OCI-LY7 (cell line): ENCODE measurements at regions not wholly inside any gene's neighbourhood (a gene's known extent, or its start where the extent isn't known, plus 50 kb on each side); places are given as distances from the start of the nearest gene placed in this dataset.
A peak's percentile ranks its signal among the peaks of the same experiment; 100 is the strongest.

Experiments used
- BruUV-seq: library from RNA; stranded (reverse); fragments of 400-500 nt; replicated peaks from 2 replicates; lab custom pipeline; 2021; lab: Mats Ljungman, UMichigan
- CTCF ChIA-PET: fragments of 300-600 bp; sonication (Branson Sonifier 250); formaldehyde crosslinking; loops from one replicate; lab custom pipeline; 2022; ENCODE audit warnings: antibody characterized with exemption; ENCODE audit not compliant: unreplicated experiment; lab: Charles Lee
- POLR2A ChIA-PET: fragments of 300-600 bp; sonication (Branson Sonifier 250); formaldehyde crosslinking; loops from one replicate; lab custom pipeline; 2022; ENCODE audit warnings: antibody characterized with exemption; lab: Charles Lee
- DNase-seq: peaks from one replicate; pipeline ENCODE4 v3.0.0-alpha.2; 2015; ENCODE audit warnings: low spot score
- H2AFZ ChIP-seq: fragments of 200-600 bp; sonication (generic), shearing (Covaris generic); 2 replicates; pipeline ENCODE4 v1.6.1; 2014; ENCODE audit warnings: mild to moderate bottlenecking, antibody characterized with exemption, low read length, moderate library complexity
- H3K27ac ChIP-seq: fragments of 200-600 bp; sonication (generic); 2 replicates; pipeline ENCODE4 v1.5.1; 2014; ENCODE audit warnings: mixed run types, low read depth, mild to moderate bottlenecking, moderate library complexity, low read length, inconsistent platforms; ENCODE audit not compliant: poor library complexity, severe bottlenecking
- H3K36me3 ChIP-seq: fragments of 200-600 bp; sonication (generic); 2 replicates; pipeline ENCODE4 v1.6.1; 2014; ENCODE audit warnings: mild to moderate bottlenecking, antibody characterized with exemption, low read length, moderate library complexity, mixed read lengths; ENCODE audit not compliant: insufficient read depth
- H3K4me1 ChIP-seq: fragments of 200-600 bp; sonication (generic); 2 replicates; pipeline ENCODE4 v1.5.1; 2014; ENCODE audit warnings: mild to moderate bottlenecking, low read length; ENCODE audit not compliant: insufficient read depth, poor library complexity, severe bottlenecking
- H3K4me2 ChIP-seq: fragments of 200-600 bp; sonication (generic); 2 replicates; pipeline ENCODE4 v1.6.1; 2014; ENCODE audit warnings: mild to moderate bottlenecking, low read length
- H3K4me3 ChIP-seq: fragments of 200-600 bp; sonication (generic); 2 replicates; pipeline ENCODE4 v1.5.1; 2014; ENCODE audit warnings: mild to moderate bottlenecking, low read depth, low read length; ENCODE audit not compliant: poor library complexity, severe bottlenecking
- H3K79me2 ChIP-seq: fragments of 200-600 bp; sonication (generic); 2 replicates; pipeline ENCODE4 v1.6.1; 2016; ENCODE audit warnings: low read depth, mild to moderate bottlenecking, low read length, moderate library complexity, mixed read lengths; ENCODE audit not compliant: insufficient read depth
- H3K9me2 ChIP-seq: fragments of 200-600 bp; sonication (generic); 2 replicates; pipeline ENCODE4 v1.6.1; 2016; ENCODE audit warnings: mild to moderate bottlenecking, low read length, mixed read lengths; ENCODE audit not compliant: insufficient read depth
- H3K9me3 ChIP-seq: fragments of 200-600 bp; sonication (generic); 2 replicates; pipeline ENCODE4 v1.6.1; 2014; ENCODE audit warnings: mild to moderate bottlenecking, mixed run types, low read length, mixed read lengths
- H4K20me1 ChIP-seq: fragments of 200-600 bp; sonication (generic); 2 replicates; pipeline ENCODE4 v1.6.1; 2014; ENCODE audit warnings: mild to moderate bottlenecking, antibody characterized with exemption, low read length, moderate library complexity, mixed read lengths; ENCODE audit not compliant: insufficient read depth
- EZH2phosphoT487 ChIP-seq: fragments of 200-600 bp; sonication (generic); IDR thresholded peaks from 2 replicates; pipeline ENCODE4 v1.6.1; 2018; ENCODE audit warnings: low read depth, borderline replicate concordance, mild to moderate bottlenecking, mixed run types, antibody characterized with exemption, low read length, moderate library complexity, mixed read lengths
- intact Hi-C: fragments of 100-400 bp; cut with micrococcal nuclease; formaldehyde crosslinking; loops from one replicate; pipeline ENCODE4 v1.10.0; 2022; ENCODE audit not compliant: unreplicated experiment
- TF ChIP-seq, protein P1 (sequence below): fragments of 200-600 bp; sonication (generic); conservative IDR thresholded peaks from 2 replicates; pipeline ENCODE4 v1.5.1; 2014; ENCODE audit warnings: mild to moderate bottlenecking, antibody characterized with exemption, low read length, moderate library complexity, mixed read lengths

DNA sequence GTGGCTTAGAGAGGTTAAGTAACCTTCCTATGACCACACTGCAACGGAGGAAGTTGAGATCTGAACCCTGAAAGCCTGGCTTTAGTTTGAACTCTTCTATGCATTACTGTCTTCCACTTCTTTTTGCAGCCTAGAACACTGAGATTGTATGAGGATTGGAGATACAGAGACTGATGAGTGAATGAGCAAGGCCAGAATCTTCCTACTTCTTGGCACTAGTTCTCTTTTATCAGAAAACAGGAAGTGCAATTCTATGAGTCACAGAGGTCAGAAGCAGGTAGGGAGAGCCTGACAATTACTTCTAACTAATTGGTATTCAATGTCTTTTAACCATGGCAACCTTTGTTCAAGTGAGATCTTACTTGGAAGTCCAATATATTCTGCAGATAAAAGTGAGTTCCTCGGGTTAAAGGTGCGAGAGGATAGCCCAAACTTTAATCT is 219.0 kb downstream of the SHQ1 start:
- Histone ChIP-seq H3K4me1 (peaks cover 23% of the 10 kb centered on the region), H4K20me1 (no peaks in the 10 kb centered on the region), H2AFZ (peak overlapping the region; percentile 48; the same call in 1 of the 2 replicates), H3K79me2 (no peaks in the 10 kb centered on the region), H3K9me2 (no peaks in the 10 kb centered on the region), H3K36me3 (no peaks in the 10 kb centered on the region), H3K9me3 (no peaks in the 10 kb centered on the region), H3K4me2 (no peak overlapping the region), H3K4me3 (no peak overlapping the region), H3K27ac (no peak overlapping the region)
- no peak for TF ChIP-seq EZH2phosphoT487
- TF ChIP-seq, protein P1, sequence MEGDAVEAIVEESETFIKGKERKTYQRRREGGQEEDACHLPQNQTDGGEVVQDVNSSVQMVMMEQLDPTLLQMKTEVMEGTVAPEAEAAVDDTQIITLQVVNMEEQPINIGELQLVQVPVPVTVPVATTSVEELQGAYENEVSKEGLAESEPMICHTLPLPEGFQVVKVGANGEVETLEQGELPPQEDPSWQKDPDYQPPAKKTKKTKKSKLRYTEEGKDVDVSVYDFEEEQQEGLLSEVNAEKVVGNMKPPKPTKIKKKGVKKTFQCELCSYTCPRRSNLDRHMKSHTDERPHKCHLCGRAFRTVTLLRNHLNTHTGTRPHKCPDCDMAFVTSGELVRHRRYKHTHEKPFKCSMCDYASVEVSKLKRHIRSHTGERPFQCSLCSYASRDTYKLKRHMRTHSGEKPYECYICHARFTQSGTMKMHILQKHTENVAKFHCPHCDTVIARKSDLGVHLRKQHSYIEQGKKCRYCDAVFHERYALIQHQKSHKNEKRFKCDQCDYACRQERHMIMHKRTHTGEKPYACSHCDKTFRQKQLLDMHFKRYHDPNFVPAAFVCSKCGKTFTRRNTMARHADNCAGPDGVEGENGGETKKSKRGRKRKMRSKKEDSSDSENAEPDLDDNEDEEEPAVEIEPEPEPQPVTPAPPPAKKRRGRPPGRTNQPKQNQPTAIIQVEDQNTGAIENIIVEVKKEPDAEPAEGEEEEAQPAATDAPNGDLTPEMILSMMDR = no peak
- peak; percentile 49 for DNase-seq
- intact Hi-C loops = no loop called here
- POLR2A ChIA-PET = no interaction called here
- BruUV-seq = no TSS peak
- CTCF ChIA-PET = no interaction called here

DNA sequence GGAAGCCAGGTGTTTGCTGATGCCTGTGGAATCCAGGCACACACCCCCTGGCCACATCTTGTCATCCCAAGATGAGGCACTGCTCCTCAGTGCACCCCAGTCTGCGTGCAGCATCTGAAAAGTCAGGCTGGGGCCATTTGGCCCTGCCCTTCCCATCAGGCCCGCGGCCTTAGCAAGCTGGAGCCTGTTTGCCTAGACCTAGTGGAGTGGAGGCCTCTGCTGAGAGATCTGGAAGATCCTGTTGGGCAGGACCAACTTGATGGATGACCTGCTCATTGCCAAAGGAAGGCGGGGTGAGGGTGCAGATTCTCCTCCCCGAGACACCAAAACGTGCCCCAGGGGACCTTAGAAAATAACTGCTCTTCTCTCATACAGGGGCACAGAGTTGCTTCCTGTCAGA is 220.2 kb downstream of the SHQ1 start:
- no peak overlapping the region for H3K27ac ChIP-seq
- no TSS peak for BruUV-seq
- no peaks in the 10 kb centered on the region for H4K20me1 ChIP-seq
- peaks cover 23% of the 10 kb centered on the region for H3K4me1 ChIP-seq
- ChIA-PET CTCF (no interaction called here), POLR2A (interaction anchor here (0.6 to 1.0 kb wide), 2 partner anchors 9 to 719 kb away, joined by 3 read pairs; no protein-coding TSS in a partner anchor)
- H3K9me3 ChIP-seq = no peaks in the 10 kb centered on the region
- TF ChIP-seq, protein P1 = no peak
- TF ChIP-seq EZH2phosphoT487 = no peak
- H2AFZ ChIP-seq = peak overlapping the region; percentile 48
- intact Hi-C loops = no loop called here
- no peaks in the 10 kb centered on the region for H3K9me2 ChIP-seq
- no peaks in the 10 kb centered on the region for H3K36me3 ChIP-seq
- H3K4me3 ChIP-seq = no peak overlapping the region
- H3K79me2 ChIP-seq = no peaks in the 10 kb centered on the region
- peak overlapping the region; percentile 39 for H3K4me2 ChIP-seq
- peak; percentile 48 for DNase-seq

DNA sequence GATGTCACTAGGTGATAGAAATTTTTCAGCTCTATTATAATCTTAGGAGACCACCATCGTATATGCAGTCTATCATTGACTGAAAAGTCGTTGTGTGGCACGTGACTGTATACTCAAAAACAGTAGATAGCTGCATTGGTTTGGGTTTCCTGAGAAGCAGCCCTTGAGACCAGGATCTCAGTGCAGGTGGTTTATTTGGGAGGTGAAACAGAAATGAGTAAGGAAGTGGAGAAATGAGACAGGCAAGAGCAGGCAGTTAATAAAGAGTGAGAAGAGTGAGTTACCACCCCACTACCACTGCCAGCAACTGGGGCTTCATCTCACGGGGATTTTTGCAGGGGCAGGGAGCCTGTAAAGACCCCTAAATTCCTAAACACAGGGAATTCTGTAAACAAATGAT is 221.0 kb downstream of the SHQ1 start:
- Histone ChIP-seq H3K4me1 (peaks cover 23% of the 10 kb centered on the region), H3K4me2 (no peak overlapping the region), H3K79me2 (no peaks in the 10 kb centered on the region), H2AFZ (no peak overlapping the region), H3K9me2 (no peaks in the 10 kb centered on the region), H3K36me3 (no peaks in the 10 kb centered on the region), H3K4me3 (no peak overlapping the region), H4K20me1 (no peaks in the 10 kb centered on the region), H3K27ac (no peak overlapping the region), H3K9me3 (no peaks in the 10 kb centered on the region)
- intact Hi-C loops = no loop called here
- TF ChIP-seq, protein P1 = no peak
- TF ChIP-seq EZH2phosphoT487 = no peak
- ChIA-PET CTCF (no interaction called here), POLR2A (no interaction called here)
- DNase-seq = no peak
- BruUV-seq = no TSS peak
